PC-3 (cell line): ENCODE measurements at regions not wholly inside any gene's neighbourhood (a gene's known extent, or its start where the extent isn't known, plus 50 kb on each side); places are given as distances from the start of the nearest gene placed in this dataset.

Experiments used
- EZH2 ChIP-seq: fragments of 300-600 bp; sonication (generic); IDR thresholded peaks from one replicate; pipeline ENCODE4 v1.6.1; 2017; ENCODE audit warnings: antibody characterized with exemption, mild to moderate bottlenecking, low read length; ENCODE audit not compliant: unreplicated experiment
- EZH2phosphoT487 ChIP-seq: fragments of 300-600 bp; sonication (generic); IDR thresholded peaks from 2 replicates; pipeline ENCODE4 v1.6.1; 2018; ENCODE audit warnings: mild to moderate bottlenecking, antibody characterized with exemption, low read length, borderline replicate concordance
- TF ChIP-seq, protein P1 (sequence below): fragments of 300-600 bp; sonication (generic); conservative IDR thresholded peaks from 2 replicates; pipeline ENCODE4 v1.5.1; 2017; ENCODE audit warnings: antibody characterized with exemption, low read depth, mild to moderate bottlenecking, low read length

GRCh38 chr16:80862160-80862705 lies 57.8 kb upstream of the CDYL2 start:
- TF ChIP-seq, protein P1, sequence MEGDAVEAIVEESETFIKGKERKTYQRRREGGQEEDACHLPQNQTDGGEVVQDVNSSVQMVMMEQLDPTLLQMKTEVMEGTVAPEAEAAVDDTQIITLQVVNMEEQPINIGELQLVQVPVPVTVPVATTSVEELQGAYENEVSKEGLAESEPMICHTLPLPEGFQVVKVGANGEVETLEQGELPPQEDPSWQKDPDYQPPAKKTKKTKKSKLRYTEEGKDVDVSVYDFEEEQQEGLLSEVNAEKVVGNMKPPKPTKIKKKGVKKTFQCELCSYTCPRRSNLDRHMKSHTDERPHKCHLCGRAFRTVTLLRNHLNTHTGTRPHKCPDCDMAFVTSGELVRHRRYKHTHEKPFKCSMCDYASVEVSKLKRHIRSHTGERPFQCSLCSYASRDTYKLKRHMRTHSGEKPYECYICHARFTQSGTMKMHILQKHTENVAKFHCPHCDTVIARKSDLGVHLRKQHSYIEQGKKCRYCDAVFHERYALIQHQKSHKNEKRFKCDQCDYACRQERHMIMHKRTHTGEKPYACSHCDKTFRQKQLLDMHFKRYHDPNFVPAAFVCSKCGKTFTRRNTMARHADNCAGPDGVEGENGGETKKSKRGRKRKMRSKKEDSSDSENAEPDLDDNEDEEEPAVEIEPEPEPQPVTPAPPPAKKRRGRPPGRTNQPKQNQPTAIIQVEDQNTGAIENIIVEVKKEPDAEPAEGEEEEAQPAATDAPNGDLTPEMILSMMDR, result no peak
- no peak for TF ChIP-seq EZH2
- no peak for TF ChIP-seq EZH2phosphoT487
